Retinal pigment epithelial cell (primary cell): ENCODE measurements at regions not wholly inside any gene's neighbourhood (a gene's known extent, or its start where the extent isn't known, plus 50 kb on each side); places are given as distances from the start of the nearest gene placed in this dataset.

ENCODE experiments used
- DNase-seq: peaks from one replicate; pipeline ENCODE4 v3.0.0-alpha.2; 2010; ENCODE audit warnings: low read depth
- H3K4me3 ChIP-seq: 2 replicates; pipeline ENCODE4 v1.5.1; 2011; ENCODE audit warnings: mild to moderate bottlenecking, low read length, control low read depth, moderate library complexity
- CTCF ChIP-seq: conservative IDR thresholded peaks from 2 replicates; pipeline ENCODE4 v1.5.1; 2011; ENCODE audit warnings: low read depth, low read length, control low read depth, inconsistent platforms

- no peak for DNase-seq
- H3K4me3 ChIP-seq = no peak overlapping the region
Observed at GRCh38 chr10:27391916-27392315, 112.2 kb upstream of the RAB18 start.

GRCh38 chr10:27391325-27391724, 112.8 kb upstream of the RAB18 start:
- TF ChIP-seq CTCF = no peak
- H3K4me3 ChIP-seq = no peak overlapping the region
- no peak for DNase-seq

More at GRCh38 chr10:27391916-27392315, 112.2 kb upstream of the RAB18 start:
- TF ChIP-seq CTCF = no peak

GRCh38 chr10:27390681-27391080, 113.4 kb upstream of the RAB18 start:
- no peak for TF ChIP-seq CTCF
- DNase-seq = no peak
- no peak overlapping the region for H3K4me3 ChIP-seq

- no peak for TF ChIP-seq CTCF
- no peak overlapping the region for H3K4me3 ChIP-seq
- no peak for DNase-seq
Observed at GRCh38 chr10:27388761-27389399, 115.2 kb upstream of the RAB18 start.

GRCh38 chr10:27383595-27384542, 120.2 kb upstream of the RAB18 start:
- no peak for TF ChIP-seq CTCF
- H3K4me3 ChIP-seq = no peak overlapping the region
- no peak for DNase-seq

GRCh38 chr10:27382176-27382575, 121.9 kb upstream of the RAB18 start:
- no peak overlapping the region for H3K4me3 ChIP-seq
- DNase-seq = no peak

More at GRCh38 chr10:27382176-27382575, 121.9 kb upstream of the RAB18 start:
- no peak for TF ChIP-seq CTCF
